ENCODE measurements at regions not wholly inside any gene's neighbourhood (a gene's known extent, or its start where the extent isn't known, plus 50 kb on each side); places are given as distances from the start of the nearest gene placed in this dataset.

DNA sequence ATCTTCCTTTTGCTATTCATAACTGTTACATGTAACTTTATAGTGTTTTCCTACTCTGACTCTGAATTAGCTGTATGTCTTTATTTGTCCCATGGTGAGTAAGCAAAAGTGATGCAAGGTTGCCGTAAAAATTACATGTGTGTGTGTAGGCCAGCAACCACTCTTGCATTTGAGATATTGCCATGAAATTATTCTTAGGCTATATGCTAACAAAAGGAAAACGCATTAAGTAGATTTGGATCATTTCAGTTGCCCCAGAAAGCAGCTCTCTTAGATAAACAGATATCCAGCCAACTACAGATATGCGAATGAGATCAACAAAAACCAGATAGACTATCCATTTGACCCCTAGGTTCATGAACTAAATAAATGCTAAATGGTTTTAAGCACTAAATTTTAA lies 73.6 kb downstream of the CYLC2 start:
- H3K27me3 Mint-ChIP-seq = no peaks in the 10 kb centered on the region
- no peak overlapping the region for H3K27ac Mint-ChIP-seq
- intact Hi-C loops (cut with micrococcal nuclease) = no loop called here
- H3K36me3 Mint-ChIP-seq (ENCODE audit: low read depth) = no peaks in the 10 kb centered on the region
- no peak overlapping the region for H3K4me3 Mint-ChIP-seq
- no peaks in the 10 kb centered on the region for H3K4me1 Mint-ChIP-seq (ENCODE audit: low read depth)
- no peaks in the 10 kb centered on the region for H3K9me3 Mint-ChIP-seq

DNA sequence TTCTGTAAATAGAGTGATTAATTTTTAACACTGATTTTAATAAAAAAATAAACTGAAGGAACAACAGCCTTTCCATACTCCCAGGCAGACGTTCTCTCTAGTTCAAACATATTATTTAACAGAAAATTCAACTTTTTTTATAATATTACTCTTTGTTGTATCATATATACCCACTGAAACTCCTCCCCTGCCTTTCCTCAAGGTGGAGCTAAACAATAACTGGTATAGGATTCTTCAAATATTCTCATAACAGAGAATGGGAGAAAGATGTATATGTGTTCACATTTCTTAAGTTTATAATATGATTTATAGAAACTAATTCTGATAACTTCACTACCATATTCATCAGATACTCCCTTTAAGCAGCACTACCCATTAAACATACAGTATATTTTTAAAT lies 83.4 kb downstream of the CYLC2 start:
- intact Hi-C loops (cut with micrococcal nuclease) = no loop called here
- no peaks in the 10 kb centered on the region for H3K36me3 Mint-ChIP-seq (ENCODE audit: low read depth)
- H3K4me3 Mint-ChIP-seq = no peak overlapping the region
- no peak overlapping the region for H3K27ac Mint-ChIP-seq
- no peaks in the 10 kb centered on the region for H3K4me1 Mint-ChIP-seq (ENCODE audit: low read depth)
- no peaks in the 10 kb centered on the region for H3K27me3 Mint-ChIP-seq
- peaks cover 17% of the 10 kb centered on the region for H3K9me3 Mint-ChIP-seq

DNA sequence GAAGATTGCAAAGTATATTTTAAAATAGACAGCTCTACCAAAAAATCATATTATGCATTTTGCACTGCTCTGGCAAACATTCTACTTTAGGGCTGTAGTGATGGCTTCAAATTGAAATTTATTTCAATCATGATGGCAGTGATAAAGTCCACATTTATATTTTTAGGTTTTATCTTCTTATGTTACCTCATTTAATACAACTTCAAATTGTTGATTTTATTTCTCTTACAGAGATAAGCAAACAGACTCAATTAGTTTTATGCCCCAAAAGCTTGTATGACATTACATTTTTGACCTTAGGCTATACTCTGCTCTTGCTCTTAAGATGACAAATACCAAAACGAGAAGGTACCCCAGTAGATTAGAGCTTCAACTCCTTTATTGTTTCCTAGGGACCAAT lies 87.4 kb downstream of the CYLC2 start:
- H3K4me3 Mint-ChIP-seq = no peak overlapping the region
- no peak overlapping the region for H3K27ac Mint-ChIP-seq
- peaks cover 6% of the 10 kb centered on the region for H3K9me3 Mint-ChIP-seq
- H3K36me3 Mint-ChIP-seq (ENCODE audit: low read depth) = no peaks in the 10 kb centered on the region
- intact Hi-C loops (cut with micrococcal nuclease) = no loop called here
- no peaks in the 10 kb centered on the region for H3K27me3 Mint-ChIP-seq
- H3K4me1 Mint-ChIP-seq (ENCODE audit: low read depth) = no peaks in the 10 kb centered on the region

DNA sequence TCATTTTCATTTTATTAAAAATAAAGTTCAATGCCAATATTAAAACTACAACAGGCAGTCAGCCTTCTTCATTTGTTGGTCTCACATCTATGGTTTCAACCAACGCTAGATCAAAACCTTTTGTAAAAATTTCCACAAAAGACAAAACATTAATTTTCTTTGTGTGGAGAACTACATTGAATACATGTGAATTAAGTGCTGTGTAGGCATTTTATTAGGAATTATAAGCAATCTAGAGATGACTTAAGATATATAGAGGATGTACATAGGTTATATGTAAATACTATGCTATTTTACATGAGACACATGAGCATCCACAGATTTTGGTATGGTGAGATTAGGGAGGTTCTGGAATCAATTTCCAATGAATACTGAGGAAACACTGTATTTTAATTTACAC lies 94.2 kb downstream of the CYLC2 start:
- no peaks in the 10 kb centered on the region for H3K4me1 Mint-ChIP-seq (ENCODE audit: low read depth)
- H3K36me3 Mint-ChIP-seq (ENCODE audit: low read depth) = no peaks in the 10 kb centered on the region
- no peak overlapping the region for H3K27ac Mint-ChIP-seq
- intact Hi-C loops (cut with micrococcal nuclease) = no loop called here
- no peaks in the 10 kb centered on the region for H3K27me3 Mint-ChIP-seq
- H3K9me3 Mint-ChIP-seq = peaks cover 6% of the 10 kb centered on the region
- H3K4me3 Mint-ChIP-seq = no peak overlapping the region

DNA sequence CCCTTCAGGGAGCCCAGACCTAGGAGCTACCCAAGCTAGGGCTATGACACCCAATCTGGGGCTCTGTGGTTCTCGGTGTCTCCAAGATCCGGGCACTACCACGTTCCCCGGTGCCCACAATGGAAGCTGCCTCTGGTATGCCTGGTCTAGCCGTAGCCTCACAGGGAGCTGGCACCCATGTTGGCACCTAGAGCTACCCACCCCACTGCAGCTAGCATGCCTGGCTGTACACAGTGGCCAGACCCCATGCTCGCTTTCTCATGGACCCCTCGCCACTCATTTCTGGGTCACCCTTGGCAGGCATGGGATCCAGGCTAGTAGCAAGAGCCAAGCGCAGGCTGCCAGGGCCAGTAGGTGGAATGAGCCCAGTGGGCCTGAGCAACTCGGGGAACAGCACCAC lies 109.0 kb downstream of the CYLC2 start:
- Mint-ChIP-seq H3K9me3 (peaks cover 13% of the 10 kb centered on the region), H3K4me3 (no peak overlapping the region), H3K4me1 (ENCODE audit: low read depth) (no peaks in the 10 kb centered on the region), H3K27me3 (no peaks in the 10 kb centered on the region), H3K36me3 (ENCODE audit: low read depth) (no peaks in the 10 kb centered on the region), H3K27ac (no peak overlapping the region)
- intact Hi-C loops (cut with micrococcal nuclease) = no loop called here

DNA sequence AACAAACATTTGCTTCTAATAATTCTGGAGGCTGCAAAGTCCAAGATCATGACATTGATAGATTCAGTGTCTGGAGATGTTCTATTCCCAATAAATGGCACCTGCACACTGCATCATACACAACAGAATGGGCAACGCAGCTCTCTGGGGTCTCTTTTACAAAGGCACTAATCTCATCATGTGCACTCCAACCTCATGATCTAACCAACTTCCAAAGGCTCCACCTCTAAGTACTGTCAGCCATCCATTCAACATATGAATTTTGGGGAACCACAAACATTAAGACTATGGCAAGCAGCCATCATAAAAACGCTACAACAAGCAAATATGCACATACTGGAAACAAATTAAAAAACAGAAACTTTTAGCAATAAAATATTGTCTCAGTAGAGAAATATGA lies 121.1 kb downstream of the CYLC2 start:
- Mint-ChIP-seq H3K36me3 (ENCODE audit: low read depth) (no peaks in the 10 kb centered on the region), H3K4me1 (ENCODE audit: low read depth) (no peaks in the 10 kb centered on the region), H3K27me3 (no peaks in the 10 kb centered on the region), H3K4me3 (no peak overlapping the region), H3K27ac (no peak overlapping the region), H3K9me3 (peaks cover 8% of the 10 kb centered on the region)
- intact Hi-C loops (cut with micrococcal nuclease) = no loop called here

DNA sequence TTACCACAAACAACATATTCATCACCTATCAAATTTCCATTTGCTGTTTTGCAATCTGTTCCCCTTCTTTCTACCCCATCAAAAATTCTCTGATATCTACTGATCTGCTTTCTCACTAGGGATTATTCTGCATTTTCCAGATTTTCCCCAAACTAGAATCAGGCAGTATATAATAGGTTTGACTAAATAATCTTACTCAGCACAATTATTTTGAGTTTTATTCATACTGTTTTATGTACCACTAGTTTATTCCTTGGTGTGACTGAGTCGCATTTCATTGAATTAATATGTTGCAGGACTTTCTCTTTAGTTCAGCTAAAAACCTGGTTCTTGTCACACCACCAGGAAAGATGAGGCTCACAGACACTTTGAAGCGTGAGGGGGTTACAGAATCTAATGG lies 131.4 kb downstream of the CYLC2 start:
- H3K36me3 Mint-ChIP-seq (ENCODE audit: low read depth) = no peaks in the 10 kb centered on the region
- H3K27me3 Mint-ChIP-seq = no peaks in the 10 kb centered on the region
- H3K4me3 Mint-ChIP-seq = no peak overlapping the region

DNA sequence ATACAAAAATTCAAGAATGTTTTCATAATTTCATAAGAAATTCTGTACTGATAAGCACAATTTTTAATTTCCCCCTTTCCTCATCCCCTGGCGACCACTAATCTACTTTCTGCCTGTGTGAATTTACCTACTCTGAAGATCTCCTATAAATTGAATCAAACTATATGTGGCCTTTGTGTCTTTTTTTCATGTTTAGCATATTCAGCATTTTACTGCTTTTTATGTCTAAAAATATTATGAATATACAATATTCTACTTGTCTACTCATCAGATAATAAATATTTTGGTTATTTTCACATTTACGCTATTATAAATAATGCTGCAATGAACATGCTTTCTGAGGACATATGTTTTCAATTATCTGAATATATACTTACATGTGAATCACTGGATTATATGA lies 144.8 kb downstream of the CYLC2 start:
- Mint-ChIP-seq H3K27me3 (no peaks in the 10 kb centered on the region), H3K9me3 (peaks cover 12% of the 10 kb centered on the region), H3K27ac (no peak overlapping the region), H3K36me3 (ENCODE audit: low read depth) (no peaks in the 10 kb centered on the region), H3K4me1 (ENCODE audit: low read depth) (no peaks in the 10 kb centered on the region), H3K4me3 (no peak overlapping the region)
- intact Hi-C loops (cut with micrococcal nuclease) = no loop called here

More for the DNA sequence above, 131.4 kb downstream of the CYLC2 start:
- no peaks in the 10 kb centered on the region for H3K4me1 Mint-ChIP-seq (ENCODE audit: low read depth)
- no peak overlapping the region for H3K27ac Mint-ChIP-seq
- intact Hi-C loops (cut with micrococcal nuclease) = no loop called here
- H3K9me3 Mint-ChIP-seq = peaks cover 41% of the 10 kb centered on the region

DNA sequence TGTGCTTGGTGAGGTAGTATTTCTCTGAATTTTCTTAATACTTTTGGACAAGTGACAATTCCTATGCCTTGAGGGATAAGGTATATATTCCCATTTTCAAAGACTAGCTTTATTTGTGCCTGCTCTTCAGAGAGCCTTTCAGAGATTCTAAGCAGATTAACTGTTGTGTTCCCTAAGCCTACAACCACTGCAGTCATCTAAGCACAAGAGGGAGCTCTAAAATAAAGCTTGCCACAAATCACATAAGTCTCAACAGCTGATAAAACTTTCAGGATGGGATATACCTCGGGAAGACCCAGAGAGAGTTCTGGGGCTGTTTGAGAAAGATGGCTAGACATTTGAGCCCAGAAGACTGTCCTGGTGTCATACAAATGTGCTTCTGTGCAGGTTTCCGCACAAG lies 157.3 kb downstream of the CYLC2 start:
- H3K9me3 Mint-ChIP-seq = peaks cover 44% of the 10 kb centered on the region
- H3K36me3 Mint-ChIP-seq (ENCODE audit: low read depth) = no peaks in the 10 kb centered on the region
- H3K27ac Mint-ChIP-seq = no peak overlapping the region
- no peaks in the 10 kb centered on the region for H3K27me3 Mint-ChIP-seq
- no peak overlapping the region for H3K4me3 Mint-ChIP-seq
- intact Hi-C loops (cut with micrococcal nuclease) = no loop called here
- H3K4me1 Mint-ChIP-seq (ENCODE audit: low read depth) = no peaks in the 10 kb centered on the region

DNA sequence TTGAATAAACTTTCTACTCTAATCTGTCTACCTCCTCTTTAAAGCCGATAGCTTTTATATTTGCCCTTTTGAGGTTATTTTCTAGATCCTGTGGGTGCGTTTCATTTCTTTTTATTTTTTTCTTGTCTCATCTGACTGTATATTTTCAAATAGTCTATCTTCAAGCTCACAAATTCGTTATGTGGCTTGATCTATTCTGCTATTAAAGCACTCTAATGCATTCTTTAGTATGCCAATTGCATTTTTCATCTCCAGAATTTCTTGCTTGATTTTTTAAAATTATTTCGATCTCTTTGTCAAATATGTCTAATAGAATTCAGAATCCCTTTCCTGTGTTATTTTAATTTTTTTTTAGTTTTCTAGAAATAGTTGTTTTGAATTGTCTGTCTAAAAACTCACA lies 172.4 kb downstream of the CYLC2 start:
- Mint-ChIP-seq H3K4me3 (no peak overlapping the region), H3K27ac (no peak overlapping the region), H3K36me3 (ENCODE audit: low read depth) (no peaks in the 10 kb centered on the region), H3K9me3 (peaks cover 46% of the 10 kb centered on the region), H3K27me3 (no peaks in the 10 kb centered on the region), H3K4me1 (ENCODE audit: low read depth) (no peaks in the 10 kb centered on the region)
- intact Hi-C loops (cut with micrococcal nuclease) = no loop called here

DNA sequence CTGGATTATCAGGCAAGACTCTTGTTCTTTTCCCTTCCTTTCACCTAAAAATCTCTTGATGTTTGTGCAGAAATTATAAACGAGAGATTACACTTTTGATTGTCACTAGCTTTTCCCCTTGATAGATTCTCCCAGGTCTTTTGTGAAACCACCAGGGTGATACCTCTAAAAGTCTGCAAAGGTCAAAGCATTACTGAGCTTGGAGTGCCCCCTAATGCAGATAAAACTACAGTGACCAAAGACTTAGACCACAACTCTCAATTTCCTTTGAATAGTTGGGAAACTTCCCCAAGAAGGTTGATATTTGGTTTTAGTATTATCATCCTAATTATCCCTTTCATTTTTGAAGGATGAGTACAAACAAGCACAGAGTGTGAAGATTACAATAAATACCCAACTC lies 173.1 kb downstream of the CYLC2 start:
- no peak overlapping the region for H3K27ac Mint-ChIP-seq
- intact Hi-C loops (cut with micrococcal nuclease) = no loop called here
- H3K4me3 Mint-ChIP-seq = no peak overlapping the region
- H3K27me3 Mint-ChIP-seq = no peaks in the 10 kb centered on the region
- no peaks in the 10 kb centered on the region for H3K36me3 Mint-ChIP-seq (ENCODE audit: low read depth)
- H3K9me3 Mint-ChIP-seq = peaks cover 46% of the 10 kb centered on the region
- no peaks in the 10 kb centered on the region for H3K4me1 Mint-ChIP-seq (ENCODE audit: low read depth)

DNA sequence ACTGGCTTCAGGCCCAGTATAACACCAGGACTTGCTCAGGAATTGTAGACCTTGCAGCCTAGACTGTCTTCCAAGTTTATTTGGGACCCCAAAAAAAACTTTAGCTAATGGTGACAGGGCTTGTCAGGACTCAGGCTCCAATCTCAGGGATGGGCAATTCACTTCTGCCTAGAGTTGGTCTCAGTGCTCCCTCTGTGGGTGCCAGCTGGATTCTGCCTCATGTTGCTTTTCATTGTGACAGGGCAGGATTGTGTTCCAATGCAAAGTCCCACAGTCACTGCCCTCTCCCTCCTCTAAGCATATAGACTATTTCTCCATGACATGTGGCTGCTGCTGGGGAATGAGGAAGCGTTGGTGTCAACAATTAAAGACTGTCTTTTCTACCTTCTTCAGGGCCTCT lies 174.7 kb downstream of the CYLC2 start:
- Mint-ChIP-seq H3K36me3 (ENCODE audit: low read depth) (no peaks in the 10 kb centered on the region), H3K27me3 (no peaks in the 10 kb centered on the region), H3K9me3 (peaks cover 46% of the 10 kb centered on the region), H3K4me3 (no peak overlapping the region), H3K27ac (no peak overlapping the region), H3K4me1 (ENCODE audit: low read depth) (no peaks in the 10 kb centered on the region)
- intact Hi-C loops (cut with micrococcal nuclease) = no loop called here

DNA sequence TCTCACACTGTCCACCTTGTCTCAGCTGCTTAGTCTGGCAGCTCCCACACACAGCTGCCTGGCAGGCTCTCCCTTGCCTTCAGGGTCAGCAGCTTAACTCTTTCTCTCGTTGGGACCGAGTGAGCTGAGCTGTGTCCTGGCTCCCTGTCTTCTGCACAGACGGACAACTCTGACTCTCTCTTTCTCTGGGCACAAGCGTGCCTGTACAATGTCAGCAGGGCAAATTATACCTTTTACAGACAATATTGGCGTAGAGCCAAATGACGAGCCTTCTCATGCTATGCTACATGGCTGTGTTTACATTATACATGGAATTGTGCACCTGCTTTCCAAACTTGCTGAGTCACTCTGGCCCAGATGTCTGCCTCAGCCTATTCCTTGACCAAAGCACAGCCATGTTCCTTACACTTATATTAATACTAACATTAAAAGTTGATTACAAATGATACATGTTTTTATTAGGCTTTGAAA lies 188.6 kb downstream of the CYLC2 start:
- intact Hi-C loops (cut with micrococcal nuclease) = no loop called here
- Mint-ChIP-seq H3K9me3 (peaks cover 24% of the 10 kb centered on the region), H3K27ac (no peak overlapping the region), H3K36me3 (ENCODE audit: low read depth) (no peaks in the 10 kb centered on the region), H3K4me1 (ENCODE audit: low read depth) (no peaks in the 10 kb centered on the region), H3K27me3 (no peaks in the 10 kb centered on the region), H3K4me3 (no peak overlapping the region)

DNA sequence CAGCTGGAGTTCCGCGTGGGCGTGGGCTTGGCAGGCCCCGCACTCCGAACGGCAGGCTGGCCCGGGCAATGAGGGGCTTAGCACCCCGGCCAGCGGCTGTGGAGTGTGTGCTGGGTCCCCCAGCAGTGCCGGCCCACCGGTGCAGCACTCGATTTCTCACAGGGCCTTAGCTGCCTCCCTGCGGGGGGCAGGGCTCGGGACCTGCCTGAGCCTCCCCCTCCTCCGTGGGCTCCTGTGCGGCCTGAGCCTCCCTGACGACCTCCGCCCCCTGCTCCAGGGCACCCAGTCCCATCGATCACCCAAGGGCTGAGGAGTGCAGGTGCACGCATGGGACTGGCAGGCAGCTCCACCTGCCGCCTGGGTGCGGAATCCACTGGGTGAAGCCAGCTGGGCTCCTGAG lies 191.8 kb downstream of the CYLC2 start:
- no peak overlapping the region for H3K4me3 Mint-ChIP-seq
- peaks cover 32% of the 10 kb centered on the region for H3K9me3 Mint-ChIP-seq
- H3K27ac Mint-ChIP-seq = no peak overlapping the region
- no peaks in the 10 kb centered on the region for H3K36me3 Mint-ChIP-seq (ENCODE audit: low read depth)
- H3K4me1 Mint-ChIP-seq (ENCODE audit: low read depth) = no peaks in the 10 kb centered on the region
- no peaks in the 10 kb centered on the region for H3K27me3 Mint-ChIP-seq
- intact Hi-C loops (cut with micrococcal nuclease) = no loop called here

DNA sequence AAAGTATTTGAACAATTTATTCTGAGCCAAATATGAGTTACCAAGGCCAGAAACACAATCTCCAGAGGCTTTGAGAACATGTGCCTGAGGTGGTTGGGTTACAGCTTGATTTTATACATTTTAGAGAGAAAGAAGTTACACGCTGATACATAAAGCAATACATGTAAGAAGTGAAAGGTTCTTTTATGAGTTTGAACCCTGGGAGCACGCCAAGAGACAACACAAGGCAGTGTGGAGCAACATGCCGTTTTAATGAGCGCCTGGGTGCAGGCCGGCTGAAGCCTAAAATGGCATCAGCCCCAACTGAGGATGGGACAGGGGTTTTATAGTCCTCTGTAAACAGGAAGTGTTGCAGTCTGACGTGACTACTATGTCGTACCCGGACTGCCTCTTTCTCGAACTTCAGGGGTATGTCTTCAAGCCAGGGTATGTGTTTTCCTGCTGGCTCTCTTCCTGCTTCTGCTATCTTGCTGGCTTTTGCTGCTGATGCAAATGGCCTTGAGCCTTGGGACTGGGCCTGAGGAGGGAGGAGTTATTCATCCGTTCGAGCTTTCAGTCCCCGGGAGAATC lies 193.7 kb downstream of the CYLC2 start:
- Mint-ChIP-seq H3K27ac (no peak overlapping the region), H3K36me3 (ENCODE audit: low read depth) (no peaks in the 10 kb centered on the region), H3K4me3 (no peak overlapping the region), H3K27me3 (no peaks in the 10 kb centered on the region), H3K9me3 (peaks cover 32% of the 10 kb centered on the region), H3K4me1 (ENCODE audit: low read depth) (no peaks in the 10 kb centered on the region)
- intact Hi-C loops (cut with micrococcal nuclease) = no loop called here

Measured in dendritic cell treated with granulocyte-macrophage colony-stimulating factor and Interleukin-4, amounts not matched to agents 40 ng/mL and 50 ng/mL, for 4 days (primary cell).